MCF 10A (cell line): ENCODE measurements at regions not wholly inside any gene's neighbourhood (a gene's known extent, or its start where the extent isn't known, plus 50 kb on each side); places are given as distances from the start of the nearest gene placed in this dataset.
A peak's percentile ranks its signal among the peaks of the same experiment; 100 is the strongest.

ENCODE experiments used
- BruUV-seq: library from RNA; stranded (reverse); fragments of 400-500 nt; replicated peaks from 2 replicates; lab custom pipeline; 2021; lab: Mats Ljungman, UMichigan
- CTCF ChIA-PET: fragments of 300-600 bp; sonication (Branson Sonifier 250); formaldehyde crosslinking; extraction: SDS; loops from one replicate; lab custom pipeline; 2021; ENCODE audit warnings: antibody characterized with exemption, inconsistent platforms; lab: Yijun Ruan, JAX
- POLR2A ChIA-PET: fragments of 300-600, 350-650 bp; sonication (Branson Sonifier 250); formaldehyde crosslinking; extraction: SDS; loops from one replicate; lab custom pipeline; 2020; ENCODE audit warnings: antibody characterized with exemption, inconsistent platforms; lab: Yijun Ruan, JAX
- DNase-seq: peaks from one replicate; pipeline ENCODE4 v3.0.0-alpha.2; 2018; ENCODE audit not compliant: unreplicated experiment
- H3K27ac Mint-ChIP-seq: one replicate; pipeline ENCODE4 v1.8.0; 2022; ENCODE audit warnings: mild to moderate bottlenecking, low read depth, mixed read lengths; ENCODE audit not compliant: unreplicated experiment
- H3K27me3 Mint-ChIP-seq: one replicate; pipeline ENCODE4 v1.8.0; 2022; ENCODE audit warnings: mixed read lengths; ENCODE audit not compliant: insufficient read depth, unreplicated experiment
- H3K36me3 Mint-ChIP-seq: one replicate; pipeline ENCODE4 v1.8.0; 2022; ENCODE audit warnings: mild to moderate bottlenecking, moderate library complexity, mixed read lengths; ENCODE audit not compliant: insufficient read depth, unreplicated experiment
- H3K4me1 Mint-ChIP-seq: one replicate; pipeline ENCODE4 v1.8.0; 2022; ENCODE audit warnings: mixed read lengths; ENCODE audit not compliant: insufficient read depth, unreplicated experiment
- H3K4me3 Mint-ChIP-seq: one replicate; pipeline ENCODE4 v1.8.0; 2022; ENCODE audit warnings: mild to moderate bottlenecking, moderate library complexity, mixed read lengths; ENCODE audit not compliant: unreplicated experiment
- H3K9me3 Mint-ChIP-seq: one replicate; pipeline ENCODE4 v1.8.0; 2022; ENCODE audit warnings: mixed read lengths; ENCODE audit not compliant: unreplicated experiment
- CTCF ChIP-seq: fragments of 200-600 bp; IDR thresholded peaks from one replicate; pipeline ENCODE4 v1.8.0; 2022; ENCODE audit warnings: antibody characterized with exemption, mild to moderate bottlenecking; ENCODE audit not compliant: unreplicated experiment
- intact Hi-C: fragments of 100-400 bp; cut with micrococcal nuclease; formaldehyde crosslinking; loops from 2 replicates; pipeline ENCODE4 v1.14.1; 2022

GRCh38 chr3:66138336-66139313 is 82.2 kb upstream of the SLC25A26 start:
- Mint-ChIP-seq H3K4me1 (no peaks in the 10 kb centered on the region), H3K4me3 (no peak overlapping the region), H3K27ac (no peak overlapping the region), H3K27me3 (peaks cover 15% of the 10 kb centered on the region), H3K9me3 (no peaks in the 10 kb centered on the region), H3K36me3 (no peaks in the 10 kb centered on the region)
- peak; percentile 74 for TF ChIP-seq CTCF
- CTCF ChIA-PET, result interaction anchor here (0.6 to 4.3 kb wide), 35 partner anchors 8 to 1091 kb away, joined by 3 to 29 read pairs (median 3); no protein-coding TSS in a partner anchor
- peak; percentile 77 for DNase-seq
- POLR2A ChIA-PET, result interaction anchor here (0.5 to 0.8 kb wide), 3 partner anchors 306 to 699 kb away, joined by 3 read pairs; no protein-coding TSS in a partner anchor
- intact Hi-C loops, result loop anchor here (1.0 to 2.0 kb wide), 4 partner anchors 100 to 353 kb away; partner anchors contain the start of gene MAGI1
- no TSS peak for BruUV-seq

GRCh38 chr3:66136597-66136996 is 84.2 kb upstream of the SLC25A26 start:
- ChIA-PET CTCF (interaction anchor here (0.6 to 4.3 kb wide), 16 partner anchors 27 to 387 kb away, joined by 3 to 29 read pairs (median 4); no protein-coding TSS in a partner anchor), POLR2A (no interaction called here)
- BruUV-seq, result no TSS peak
- Mint-ChIP-seq H3K27me3 (peaks cover 15% of the 10 kb centered on the region), H3K36me3 (no peaks in the 10 kb centered on the region), H3K4me3 (no peak overlapping the region), H3K4me1 (no peaks in the 10 kb centered on the region), H3K9me3 (no peaks in the 10 kb centered on the region), H3K27ac (no peak overlapping the region)
- intact Hi-C loops, result no loop called here
- no peak for TF ChIP-seq CTCF
- no peak for DNase-seq

GRCh38 chr3:66133853-66134445 is 86.9 kb upstream of the SLC25A26 start:
- intact Hi-C loops, result no loop called here
- TF ChIP-seq CTCF, result no peak
- Mint-ChIP-seq H3K27me3 (no peaks in the 10 kb centered on the region), H3K36me3 (no peaks in the 10 kb centered on the region), H3K4me1 (no peaks in the 10 kb centered on the region), H3K9me3 (no peaks in the 10 kb centered on the region), H3K4me3 (no peak overlapping the region), H3K27ac (no peak overlapping the region)
- CTCF ChIA-PET, result interaction anchor here (0.6 to 1.3 kb wide), 3 partner anchors 37 to 350 kb away, joined by 3 read pairs; no protein-coding TSS in a partner anchor
- no peak for DNase-seq
- BruUV-seq, result no TSS peak
- POLR2A ChIA-PET, result interaction anchor here (1.2 kb wide), 1 partner anchor 43 kb away, joined by 4 read pairs; no protein-coding TSS in a partner anchor
